22Rv1 (cell line): ENCODE measurements at regions not wholly inside any gene's neighbourhood (a gene's known extent, or its start where the extent isn't known, plus 50 kb on each side); places are given as distances from the start of the nearest gene placed in this dataset.

Experiments
- CTCF ChIP-seq: fragments of 450-650 bp; IDR thresholded peaks from 2 replicates; pipeline ENCODE4 v1.5.1; 2017; ENCODE audit warnings: mild to moderate bottlenecking
- ZFX ChIP-seq: fragments of 450-650 bp; IDR thresholded peaks from 2 replicates; pipeline ENCODE4 v1.6.1; 2017; ENCODE audit warnings: antibody characterized with exemption, borderline replicate concordance

DNA sequence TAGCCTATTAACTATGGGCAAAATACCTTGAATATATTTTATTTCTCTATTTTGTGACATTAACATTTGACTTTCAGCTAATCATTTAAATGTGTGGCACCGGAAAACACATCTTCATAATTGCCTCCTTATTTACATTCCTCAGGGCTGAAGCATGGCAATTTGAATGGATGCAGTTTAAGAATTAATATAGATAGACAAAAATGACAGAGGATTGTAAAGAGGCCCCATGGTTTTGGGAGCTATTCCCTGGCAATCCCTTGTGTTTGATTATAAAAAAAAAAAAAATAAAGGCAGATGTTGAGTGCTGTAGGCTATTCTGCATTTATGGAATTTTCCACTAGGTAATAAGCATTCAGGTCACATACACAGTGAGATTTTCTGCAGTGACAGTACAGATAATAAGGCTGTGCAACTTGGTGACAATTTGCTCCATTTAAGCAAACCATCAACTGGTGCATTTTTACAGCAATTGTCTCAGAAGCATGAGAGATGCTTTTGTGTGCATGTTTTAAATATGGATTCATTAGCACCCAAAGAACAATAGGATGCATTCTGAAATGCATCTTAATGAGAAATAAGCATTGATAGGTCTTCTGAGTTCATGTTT is 123.2 kb upstream of the SLC38A4 start:
- TF ChIP-seq CTCF (no peak), ZFX (no peak)
